DMS53 (cell line): ENCODE measurements at regions not wholly inside any gene's neighbourhood (a gene's known extent, or its start where the extent isn't known, plus 50 kb on each side); places are given as distances from the start of the nearest gene placed in this dataset.

ENCODE experiments used
- DNase-seq: peaks from one replicate; lab custom pipeline; 2025; lab: John Stamatoyannopoulos, UW

- DNase-seq, result no peak
These were observed 216.2 kb upstream of the HS6ST1 start for GRCh38 chr2:128534688-128535392.

- DNase-seq, result peak; percentile 0
These were observed 217.3 kb upstream of the HS6ST1 start for GRCh38 chr2:128535953-128536352.

GRCh38 chr2:128536925-128537620 is 218.4 kb upstream of the HS6ST1 start:
- peak; percentile 45 for DNase-seq

GRCh38 chr2:128537646-128538045 is 219.0 kb upstream of the HS6ST1 start:
- no peak for DNase-seq

GRCh38 chr2:128538396-128538795 is 219.7 kb upstream of the HS6ST1 start:
- no peak for DNase-seq

- DNase-seq, result no peak
These were observed 222.0 kb upstream of the HS6ST1 start for GRCh38 chr2:128540670-128541069.

GRCh38 chr2:128541448-128541847 is 222.8 kb upstream of the HS6ST1 start:
- no peak for DNase-seq

GRCh38 chr2:128543036-128543435 is 224.4 kb upstream of the HS6ST1 start:
- DNase-seq, result no peak

- no peak for DNase-seq
These were observed 225.0 kb upstream of the HS6ST1 start for GRCh38 chr2:128543646-128544045.

GRCh38 chr2:128544321-128545037 is 225.8 kb upstream of the HS6ST1 start:
- DNase-seq, result no peak

- no peak for DNase-seq
These were observed 226.4 kb upstream of the HS6ST1 start for GRCh38 chr2:128545085-128545484.

GRCh38 chr2:128545829-128546228 is 227.2 kb upstream of the HS6ST1 start:
- DNase-seq, result no peak

GRCh38 chr2:128547667-128548066 is 229.0 kb upstream of the HS6ST1 start:
- no peak for DNase-seq

GRCh38 chr2:128548461-128548891 is 229.8 kb upstream of the HS6ST1 start:
- DNase-seq, result no peak

- no peak for DNase-seq
These were observed 230.4 kb upstream of the HS6ST1 start for GRCh38 chr2:128549094-128549493.

GRCh38 chr2:128549646-128550260 is 231.1 kb upstream of the HS6ST1 start:
- DNase-seq, result no peak

- DNase-seq, result no peak
These were observed 231.7 kb upstream of the HS6ST1 start for GRCh38 chr2:128550389-128550788.

- no peak for DNase-seq
These were observed 232.2 kb upstream of the HS6ST1 start for GRCh38 chr2:128550801-128551416.

GRCh38 chr2:128551435-128551834 is 232.8 kb upstream of the HS6ST1 start:
- no peak for DNase-seq

GRCh38 chr2:128552141-128552805 is 233.6 kb upstream of the HS6ST1 start:
- DNase-seq, result no peak

GRCh38 chr2:128552806-128553551 is 234.3 kb upstream of the HS6ST1 start:
- no peak for DNase-seq
